Stimulated activated CD4-positive, alpha-beta T cell treated with anti-CD3 and anti-CD28 coated beads, Interleukin-15, amount 100 ng/mL, for 1 hour (primary cell): ENCODE measurements at regions not wholly inside any gene's neighbourhood (a gene's known extent, or its start where the extent isn't known, plus 50 kb on each side); places are given as distances from the start of the nearest gene placed in this dataset.
"Not testable (repeated sequence)": the region's sequence is repeated elsewhere in the genome, so short reads cannot be mapped to it uniquely, and the experiment has no call there.

Experiments used
- DNase-seq, 2 donors: peaks; one replicate each; pipeline ENCODE4 v3.0.0-alpha.2; 2020; ENCODE audit warnings: low read depth in 1 of 2, low spot score in 1 of 2

DNA sequence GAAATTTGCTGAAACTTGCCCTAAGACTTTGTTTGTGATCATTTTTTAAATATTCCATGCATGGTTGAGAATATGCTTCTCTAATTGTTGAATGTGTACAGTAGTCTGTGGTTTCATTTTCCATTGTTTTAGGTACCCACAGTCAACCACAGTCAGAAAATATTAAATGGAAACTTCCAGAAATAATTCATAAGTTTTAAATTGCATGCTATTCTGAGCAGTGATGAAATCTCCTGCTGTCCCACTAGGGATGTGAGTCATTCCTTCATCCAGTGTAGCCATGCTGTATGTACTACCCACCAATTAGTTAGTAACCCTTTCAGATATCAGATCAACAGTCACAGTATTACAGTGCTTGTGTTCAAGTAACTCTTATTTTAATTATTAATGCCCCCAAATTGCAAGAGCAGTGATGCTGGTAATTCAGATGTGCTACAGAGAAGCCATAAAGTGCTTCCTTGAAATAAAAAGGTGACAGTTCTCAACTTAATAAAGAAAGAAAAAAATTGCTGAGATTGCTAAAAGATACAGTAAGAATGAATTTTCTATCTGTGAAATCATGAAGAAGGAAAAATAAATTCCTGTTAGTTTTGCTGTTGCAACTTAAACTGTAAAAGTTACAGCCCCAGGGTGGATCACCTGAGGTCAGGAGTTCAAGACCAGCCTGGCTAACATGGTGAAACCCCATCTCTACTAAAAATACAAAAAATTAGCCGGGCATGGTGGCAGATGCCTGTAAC, 79.9 kb upstream of the FBXL17 start:
- DNase-seq = no peak

GRCh38 chr5:108459769-108460168, 77.9 kb upstream of the FBXL17 start:
- no peak for DNase-seq

DNA sequence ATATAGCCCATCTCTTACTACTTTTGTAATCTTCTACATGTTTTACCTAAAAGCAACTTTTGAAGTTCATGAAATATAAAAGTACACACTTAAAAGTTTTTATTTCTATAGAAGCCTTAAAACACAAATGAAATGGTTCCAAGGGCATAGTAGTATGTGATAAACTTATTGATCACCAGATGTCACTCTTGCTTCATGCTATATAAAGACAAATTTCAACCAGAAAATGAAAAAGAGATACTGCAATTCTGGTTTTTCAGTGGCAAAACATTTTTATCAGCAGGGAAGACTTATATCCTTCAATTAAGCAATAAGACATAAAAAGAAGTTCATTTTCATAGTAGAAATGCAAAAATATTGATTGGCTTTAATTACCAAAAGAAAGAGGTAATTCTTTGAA, 69.4 kb upstream of the FBXL17 start:
- no peak for DNase-seq

- DNase-seq = not testable (repeated sequence)
Observed at GRCh38 chr5:108444130-108444529, 62.2 kb upstream of the FBXL17 start.

GRCh38 chr5:108442063-108442651, 60.3 kb upstream of the FBXL17 start:
- not testable (repeated sequence) for DNase-seq

- DNase-seq = no peak
Observed at GRCh38 chr5:108437425-108437824, 55.5 kb upstream of the FBXL17 start.

GRCh38 chr5:108436696-108437095, 54.8 kb upstream of the FBXL17 start:
- DNase-seq = no peak

DNA sequence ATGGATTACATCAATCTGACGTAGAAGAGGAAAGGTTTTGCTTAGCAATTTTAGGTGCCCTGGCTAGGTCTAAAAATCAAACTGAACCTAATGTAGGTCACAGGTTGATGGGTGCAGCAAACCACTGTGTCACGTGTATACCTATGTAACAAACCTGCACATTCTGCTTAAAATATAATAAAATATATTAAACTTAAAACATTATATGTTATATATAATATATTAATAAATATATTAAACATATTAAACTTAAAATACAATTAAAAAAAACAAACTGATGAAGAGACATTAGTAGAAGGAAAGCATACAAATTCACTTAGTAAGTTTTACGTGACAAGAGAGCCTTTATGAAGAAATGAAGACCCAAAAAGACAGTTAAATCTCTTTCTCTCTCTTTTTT, 51.7 kb upstream of the FBXL17 start:
- no peak for DNase-seq

DNA sequence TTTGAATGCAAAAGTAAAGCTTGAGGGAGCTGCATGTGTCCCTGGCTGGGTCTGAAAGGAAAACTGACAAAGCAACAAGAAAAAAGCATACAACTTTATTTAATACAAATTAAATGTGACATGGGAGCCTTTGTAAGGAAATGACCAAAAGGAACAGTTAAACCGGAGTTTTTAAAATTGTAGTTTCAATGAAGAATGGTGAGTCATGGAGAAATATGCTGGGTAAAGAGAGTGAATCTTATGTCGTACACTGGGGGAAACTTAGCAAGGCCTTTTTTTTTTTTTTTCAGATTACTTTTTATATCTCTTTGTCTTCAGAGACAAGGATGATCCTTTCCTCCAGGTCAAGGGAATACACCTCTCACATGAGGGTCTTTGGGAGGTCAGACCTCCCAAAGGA, 50.1 kb upstream of the FBXL17 start:
- no peak for DNase-seq
